ENCODE measurements at regions not wholly inside any gene's neighbourhood (a gene's known extent, or its start where the extent isn't known, plus 50 kb on each side); places are given as distances from the start of the nearest gene placed in this dataset.

DNA sequence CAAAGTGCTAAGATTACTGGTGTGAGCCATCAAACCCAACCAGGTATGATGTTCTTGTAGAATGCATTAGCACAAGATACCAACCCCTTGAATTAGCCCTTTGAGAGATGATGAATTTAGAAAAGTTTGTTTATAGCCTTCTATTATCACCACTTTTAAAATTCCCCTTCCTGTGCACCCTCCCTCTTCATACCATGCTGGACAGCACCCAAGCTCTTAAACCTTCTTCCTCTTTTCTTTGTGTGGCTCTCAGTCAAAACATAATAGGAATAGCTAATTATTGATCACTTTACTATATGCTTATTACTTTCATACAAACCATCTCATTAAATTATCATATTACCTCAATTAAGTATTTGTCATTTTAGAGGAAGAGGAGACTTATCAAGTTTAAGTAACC, 87.6 kb upstream of the TMED7 start:
- TF ChIP-seq, protein P1, sequence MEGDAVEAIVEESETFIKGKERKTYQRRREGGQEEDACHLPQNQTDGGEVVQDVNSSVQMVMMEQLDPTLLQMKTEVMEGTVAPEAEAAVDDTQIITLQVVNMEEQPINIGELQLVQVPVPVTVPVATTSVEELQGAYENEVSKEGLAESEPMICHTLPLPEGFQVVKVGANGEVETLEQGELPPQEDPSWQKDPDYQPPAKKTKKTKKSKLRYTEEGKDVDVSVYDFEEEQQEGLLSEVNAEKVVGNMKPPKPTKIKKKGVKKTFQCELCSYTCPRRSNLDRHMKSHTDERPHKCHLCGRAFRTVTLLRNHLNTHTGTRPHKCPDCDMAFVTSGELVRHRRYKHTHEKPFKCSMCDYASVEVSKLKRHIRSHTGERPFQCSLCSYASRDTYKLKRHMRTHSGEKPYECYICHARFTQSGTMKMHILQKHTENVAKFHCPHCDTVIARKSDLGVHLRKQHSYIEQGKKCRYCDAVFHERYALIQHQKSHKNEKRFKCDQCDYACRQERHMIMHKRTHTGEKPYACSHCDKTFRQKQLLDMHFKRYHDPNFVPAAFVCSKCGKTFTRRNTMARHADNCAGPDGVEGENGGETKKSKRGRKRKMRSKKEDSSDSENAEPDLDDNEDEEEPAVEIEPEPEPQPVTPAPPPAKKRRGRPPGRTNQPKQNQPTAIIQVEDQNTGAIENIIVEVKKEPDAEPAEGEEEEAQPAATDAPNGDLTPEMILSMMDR (IDR thresholded peaks at IDR 0.05) = no peak
- no peak for TF ChIP-seq EZH2 (IDR thresholded peaks at IDR 0.05; ENCODE audit: borderline replicate concordance, insufficient read depth, low read depth, low read length, poor library complexity, severe bottlenecking)
